Hepatocyte (in vitro differentiated cells): ENCODE measurements at regions not wholly inside any gene's neighbourhood (a gene's known extent, or its start where the extent isn't known, plus 50 kb on each side); places are given as distances from the start of the nearest gene placed in this dataset.
"Not testable (repeated sequence)": the region's sequence is repeated elsewhere in the genome, so short reads cannot be mapped to it uniquely, and the experiment has no call there.

Experiments
- EZH2 ChIP-seq: fragments of 200-600 bp; sonication (generic); IDR thresholded peaks from 2 replicates; pipeline ENCODE4 v1.6.1; 2016; ENCODE audit warnings: antibody characterized with exemption, mild to moderate bottlenecking, borderline replicate concordance
- EZH2phosphoT487 ChIP-seq: fragments of 200-600 bp; sonication (generic); IDR thresholded peaks from one replicate; pipeline ENCODE4 v1.6.1; 2018; ENCODE audit warnings: antibody characterized with exemption, mild to moderate bottlenecking, low read depth, moderate library complexity; ENCODE audit not compliant: unreplicated experiment, severe bottlenecking
- TF ChIP-seq, protein P1 (sequence below): fragments of 200-600 bp; sonication (generic); IDR thresholded peaks from 2 replicates; pipeline ENCODE4 v1.5.1; 2016; ENCODE audit warnings: antibody characterized with exemption, mild to moderate bottlenecking; ENCODE audit not compliant: poor library complexity

DNA sequence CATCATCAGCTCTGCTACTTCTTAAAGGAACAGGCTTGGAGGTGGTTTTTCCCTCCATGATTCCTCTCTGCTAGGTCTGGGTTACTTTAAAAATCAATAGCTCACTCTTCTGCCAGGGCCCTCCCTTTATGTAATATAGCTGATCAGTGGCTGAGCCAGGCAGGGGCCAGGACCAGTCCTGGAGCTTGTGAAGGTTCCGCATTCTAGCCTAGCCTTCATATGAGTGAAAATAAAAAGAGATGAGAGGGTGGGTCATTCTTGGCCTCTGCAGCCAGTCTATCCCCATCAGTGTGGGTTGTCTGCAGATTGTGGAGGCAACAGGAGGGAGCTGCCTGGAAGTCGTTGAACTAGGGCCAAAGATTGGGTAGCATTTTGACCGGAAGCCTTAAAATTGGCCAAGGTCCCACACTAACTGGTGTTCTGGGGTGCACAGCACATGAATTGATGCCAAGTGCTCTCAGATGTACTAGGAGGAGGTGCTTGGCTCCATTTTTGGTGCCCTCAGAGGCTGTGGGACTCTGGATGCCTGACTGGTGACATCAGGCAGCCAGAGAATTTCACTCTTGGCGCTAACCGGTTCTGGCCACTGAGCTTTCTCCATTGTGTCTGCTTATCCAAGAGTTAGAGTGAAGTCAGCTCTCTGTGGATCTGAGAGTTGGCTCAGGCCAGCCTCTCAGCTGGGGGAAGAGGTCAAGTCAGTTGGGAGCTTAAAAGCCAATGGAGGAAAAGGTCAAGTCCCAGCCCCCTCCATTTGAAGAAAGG lies 93.7 kb upstream of the FAM72C start:
- TF ChIP-seq, protein P1, sequence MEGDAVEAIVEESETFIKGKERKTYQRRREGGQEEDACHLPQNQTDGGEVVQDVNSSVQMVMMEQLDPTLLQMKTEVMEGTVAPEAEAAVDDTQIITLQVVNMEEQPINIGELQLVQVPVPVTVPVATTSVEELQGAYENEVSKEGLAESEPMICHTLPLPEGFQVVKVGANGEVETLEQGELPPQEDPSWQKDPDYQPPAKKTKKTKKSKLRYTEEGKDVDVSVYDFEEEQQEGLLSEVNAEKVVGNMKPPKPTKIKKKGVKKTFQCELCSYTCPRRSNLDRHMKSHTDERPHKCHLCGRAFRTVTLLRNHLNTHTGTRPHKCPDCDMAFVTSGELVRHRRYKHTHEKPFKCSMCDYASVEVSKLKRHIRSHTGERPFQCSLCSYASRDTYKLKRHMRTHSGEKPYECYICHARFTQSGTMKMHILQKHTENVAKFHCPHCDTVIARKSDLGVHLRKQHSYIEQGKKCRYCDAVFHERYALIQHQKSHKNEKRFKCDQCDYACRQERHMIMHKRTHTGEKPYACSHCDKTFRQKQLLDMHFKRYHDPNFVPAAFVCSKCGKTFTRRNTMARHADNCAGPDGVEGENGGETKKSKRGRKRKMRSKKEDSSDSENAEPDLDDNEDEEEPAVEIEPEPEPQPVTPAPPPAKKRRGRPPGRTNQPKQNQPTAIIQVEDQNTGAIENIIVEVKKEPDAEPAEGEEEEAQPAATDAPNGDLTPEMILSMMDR: not testable (repeated sequence)
- not testable (repeated sequence) for TF ChIP-seq EZH2, EZH2phosphoT487
